Erythroblast (primary cell): ENCODE measurements at regions not wholly inside any gene's neighbourhood (a gene's known extent, or its start where the extent isn't known, plus 50 kb on each side); places are given as distances from the start of the nearest gene placed in this dataset.
"Not testable (repeated sequence)": the region's sequence is repeated elsewhere in the genome, so short reads cannot be mapped to it uniquely, and the experiment has no call there.

Experiments
- GATA1 ChIP-seq: IDR thresholded peaks from 2 replicates; pipeline ENCODE4 v1.6.1; 2011; ENCODE audit warnings: low read depth, mild to moderate bottlenecking, control low read depth, low read length, moderate library complexity
- POLR2A ChIP-seq: IDR thresholded peaks from 2 replicates; pipeline ENCODE4 v1.6.1; 2011; ENCODE audit warnings: mild to moderate bottlenecking, low read length

DNA sequence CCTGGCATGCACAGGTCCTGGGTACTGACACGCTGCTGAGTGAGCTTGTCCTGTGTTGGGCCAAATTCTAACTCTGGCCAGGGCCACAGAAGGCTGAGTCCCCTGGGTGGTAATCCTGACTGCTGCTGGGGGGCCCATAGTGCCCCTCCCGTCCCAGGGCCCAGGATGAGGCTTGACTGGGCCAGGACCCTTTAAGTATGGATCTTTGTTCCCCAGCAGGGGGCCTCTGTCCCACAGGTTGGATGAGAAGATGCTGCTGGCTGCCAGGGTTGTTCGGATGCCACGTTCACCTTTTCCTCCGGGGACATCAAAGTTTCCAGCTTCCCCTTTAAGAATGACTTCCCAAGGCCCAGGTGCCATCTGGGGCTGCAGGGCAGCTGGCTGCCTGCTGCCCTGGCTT is 114.2 kb upstream of the CTSV start:
- TF ChIP-seq POLR2A, GATA1: not testable (repeated sequence)
